GM12801 (cell line): ENCODE measurements at regions not wholly inside any gene's neighbourhood (a gene's known extent, or its start where the extent isn't known, plus 50 kb on each side); places are given as distances from the start of the nearest gene placed in this dataset.

Experiments
- CTCF ChIP-seq: IDR thresholded peaks from one replicate; pipeline ENCODE4 v1.5.1; 2011; ENCODE audit warnings: control low read depth; ENCODE audit not compliant: insufficient read length; ENCODE audit errors: extremely low read depth

GRCh38 chr12:107557026-107557425 lies 128.6 kb upstream of the PWP1 start:
- no peak for TF ChIP-seq CTCF

- TF ChIP-seq CTCF, result no peak
Observed at GRCh38 chr12:107557589-107558100, 128.0 kb upstream of the PWP1 start.

GRCh38 chr12:107558141-107558815 lies 127.3 kb upstream of the PWP1 start:
- no peak for TF ChIP-seq CTCF

GRCh38 chr12:107558816-107559382 lies 126.7 kb upstream of the PWP1 start:
- TF ChIP-seq CTCF, result no peak

GRCh38 chr12:107560165-107560898 lies 125.3 kb upstream of the PWP1 start:
- TF ChIP-seq CTCF, result no peak

- no peak for TF ChIP-seq CTCF
Observed at GRCh38 chr12:107560899-107561285, 124.7 kb upstream of the PWP1 start.

GRCh38 chr12:107564946-107565345 lies 120.7 kb upstream of the PWP1 start:
- no peak for TF ChIP-seq CTCF
